ENCODE measurements at regions not wholly inside any gene's neighbourhood (a gene's known extent, or its start where the extent isn't known, plus 50 kb on each side); places are given as distances from the start of the nearest gene placed in this dataset.

DNA sequence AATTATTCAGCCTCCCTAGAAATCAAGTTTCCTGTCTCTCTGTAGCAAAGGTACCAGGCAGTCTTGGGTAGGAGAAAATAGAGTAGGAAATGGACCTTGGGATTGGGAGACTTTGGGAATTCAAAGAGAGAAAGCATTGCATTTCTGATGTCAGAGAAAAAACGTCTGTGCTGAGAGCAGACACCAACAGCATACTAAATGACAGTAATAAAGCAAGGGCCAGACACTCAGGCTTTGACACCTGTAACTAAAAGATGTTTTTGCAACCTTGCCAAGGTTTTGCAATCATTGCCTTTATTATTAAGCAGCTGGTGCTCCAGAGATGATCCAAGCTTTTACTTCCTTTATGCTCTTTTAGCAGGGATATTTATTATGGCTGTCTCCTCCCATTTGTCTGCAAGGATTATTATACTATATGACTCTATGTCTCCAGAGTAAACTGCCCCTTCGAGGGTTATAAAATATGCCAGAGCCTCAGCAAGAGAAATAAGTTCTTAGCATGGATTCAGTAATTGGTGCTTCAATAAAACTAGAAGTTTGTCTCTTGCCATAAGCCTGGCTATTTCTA, 85.2 kb upstream of the GRAMD1B start:
- TF ChIP-seq CTCF (IDR thresholded peaks at IDR 0.05), result no peak
- TF ChIP-seq POLR2AphosphoS5 (IDR thresholded peaks at IDR 0.05), result no peak
- TF ChIP-seq POLR2A (IDR thresholded peaks at IDR 0.05; ENCODE audit: low read depth), result no peak

All from esophagus muscularis mucosa (tissue), 3 donors.